OCI-M2 (cell line): ENCODE measurements at regions not wholly inside any gene's neighbourhood (a gene's known extent, or its start where the extent isn't known, plus 50 kb on each side); places are given as distances from the start of the nearest gene placed in this dataset.
"Not testable (repeated sequence)": the region's sequence is repeated elsewhere in the genome, so short reads cannot be mapped to it uniquely, and the experiment has no call there.

ENCODE experiments used
- DNase-seq: peaks from one replicate; lab custom pipeline; 2025; ENCODE audit not compliant: unreplicated experiment; lab: John Stamatoyannopoulos, UW

DNA sequence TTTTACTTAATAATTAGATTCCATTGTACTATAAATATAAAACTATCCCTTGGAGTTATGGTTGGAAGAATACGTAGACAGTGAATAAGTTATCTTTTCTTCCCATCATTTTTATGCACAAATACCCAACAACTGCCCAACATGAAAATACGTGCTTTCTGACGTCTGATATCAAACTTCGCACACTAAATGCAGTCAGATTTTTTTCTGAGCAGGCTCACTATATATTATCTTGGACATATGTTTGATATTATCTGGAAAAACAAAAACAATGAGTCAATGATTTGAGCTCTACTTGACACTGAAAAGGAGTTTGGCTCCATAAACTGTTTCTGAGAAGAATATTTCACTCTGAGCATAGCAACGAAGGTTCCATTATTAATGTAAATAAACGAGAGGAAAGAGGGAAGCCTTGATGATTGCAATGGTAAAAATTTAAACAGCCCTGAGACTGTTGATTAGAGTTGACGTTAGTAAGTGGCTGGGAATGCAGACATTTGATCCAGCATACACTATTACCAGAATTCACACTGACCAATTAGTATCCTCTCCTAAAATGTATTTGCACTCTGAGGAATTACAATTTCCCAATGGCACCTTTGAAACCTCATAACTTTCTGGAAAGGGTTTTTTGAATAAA, 1090.0 kb downstream of the EPHA7 start:
- DNase-seq: no peak

DNA sequence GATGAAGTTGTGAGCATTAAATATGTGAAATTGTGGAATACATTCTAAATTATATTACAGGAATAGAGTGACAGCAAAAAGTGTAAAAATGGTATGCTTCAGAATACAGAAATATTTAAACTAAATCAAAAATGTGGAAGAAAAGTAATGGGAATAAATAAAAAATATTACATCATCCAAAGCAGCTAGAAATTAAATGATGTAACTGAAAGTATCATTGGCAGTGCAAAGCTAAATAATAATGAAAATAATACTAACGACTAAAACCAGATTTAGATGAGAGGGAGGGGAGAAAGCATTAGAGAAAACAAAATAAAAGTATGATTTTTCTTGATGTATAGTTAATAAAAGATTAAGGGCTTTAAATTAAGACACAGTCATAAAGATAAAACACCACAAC, 1104.0 kb downstream of the EPHA7 start:
- no peak for DNase-seq

DNA sequence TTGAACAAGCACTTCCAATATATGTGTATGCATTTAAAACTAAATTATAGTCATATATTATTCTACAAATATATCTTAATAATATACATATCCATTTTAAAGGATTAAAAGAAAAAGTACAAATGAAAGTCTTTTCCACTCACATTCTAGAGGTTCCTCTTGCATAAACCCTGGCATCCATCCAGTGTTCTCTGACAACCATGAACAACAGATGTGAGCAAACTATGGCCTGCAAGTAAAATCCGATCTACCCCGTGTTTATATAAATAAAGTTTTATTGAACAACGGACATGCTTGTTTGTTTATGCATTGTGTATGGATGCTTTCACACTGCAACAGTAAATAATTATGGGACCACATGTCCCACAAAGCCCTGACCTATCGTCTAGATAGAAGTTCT, 1122.3 kb downstream of the EPHA7 start:
- no peak for DNase-seq

DNA sequence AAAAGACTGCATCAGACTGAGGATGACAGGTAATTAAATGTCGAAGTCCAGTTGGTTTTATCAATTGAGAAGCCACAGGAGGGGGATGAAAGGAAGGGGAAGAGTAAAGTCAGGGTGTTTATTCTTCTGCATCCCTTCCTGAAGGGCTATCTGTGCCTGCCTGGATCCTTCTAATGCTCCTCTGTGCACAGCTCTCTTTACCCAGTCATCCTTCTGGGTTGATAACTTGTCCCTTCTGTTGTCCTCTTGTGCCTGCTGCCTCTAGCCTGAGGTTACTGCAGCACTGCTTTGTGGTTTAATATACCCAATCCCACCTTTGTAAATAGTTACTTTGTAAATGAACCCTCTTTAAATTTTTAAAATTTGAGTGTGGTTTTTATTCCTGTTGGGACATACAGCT, 1127.3 kb downstream of the EPHA7 start:
- DNase-seq: no peak

DNA sequence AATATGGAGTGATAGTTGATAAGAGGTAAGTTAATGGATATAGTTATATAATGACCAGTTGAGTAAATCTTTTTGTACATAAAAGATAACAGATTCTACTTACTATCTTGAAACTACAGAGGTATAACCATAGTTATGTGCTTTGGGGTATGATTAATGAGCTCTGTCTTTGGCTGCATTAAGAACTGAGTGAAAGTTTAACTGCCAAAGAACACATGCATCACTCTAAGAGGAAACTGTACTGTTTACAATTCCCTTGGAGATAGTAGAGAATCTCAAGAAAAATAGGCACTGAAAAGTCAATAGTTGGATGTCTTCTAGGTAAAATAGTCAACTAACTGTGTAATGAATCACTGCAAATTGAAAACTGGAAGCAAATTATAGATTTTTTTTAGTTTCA, 1129.5 kb downstream of the EPHA7 start:
- DNase-seq: no peak

DNA sequence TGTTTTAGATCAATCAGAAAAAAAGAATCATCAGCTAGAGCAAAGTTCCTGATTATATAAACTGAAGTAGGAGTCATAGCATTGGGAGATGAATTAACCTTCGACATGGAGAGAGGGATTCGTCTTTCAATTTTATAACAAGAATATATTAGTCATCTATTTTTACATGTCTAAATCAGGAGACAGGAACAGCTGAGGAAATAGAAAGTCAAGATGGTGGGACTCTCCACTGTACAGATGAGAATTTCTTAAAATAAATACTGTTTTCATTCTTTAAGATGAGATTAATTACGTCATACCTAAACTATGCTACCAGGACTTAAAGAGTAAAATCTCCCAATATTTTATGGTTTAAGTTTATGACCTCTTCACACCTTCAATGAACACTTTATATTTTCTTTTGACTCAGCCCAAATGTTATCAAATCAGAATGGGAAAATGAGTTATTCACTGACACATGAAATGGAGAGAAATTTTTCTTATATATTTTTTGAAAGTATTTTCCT, 1137.7 kb downstream of the EPHA7 start:
- DNase-seq: no peak

DNA sequence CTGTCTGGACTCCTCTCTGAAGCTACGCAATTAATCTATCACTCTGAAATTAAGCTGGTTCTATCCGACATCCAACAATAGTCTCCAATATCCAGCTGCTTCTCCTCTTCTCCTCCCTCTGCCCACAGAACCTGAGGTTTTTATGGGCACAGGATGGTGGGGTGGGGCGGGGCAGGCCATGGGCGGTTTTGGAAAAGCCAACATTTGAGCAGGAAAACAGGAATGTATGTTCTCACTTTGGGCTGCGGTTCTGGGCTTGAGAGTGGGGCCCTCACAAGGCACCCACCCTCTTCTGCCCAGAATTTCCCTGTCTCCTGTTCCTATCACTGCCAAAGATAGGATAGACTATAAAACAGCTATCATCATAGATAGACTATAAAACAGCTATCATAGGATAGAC, 1144.2 kb downstream of the EPHA7 start:
- DNase-seq: no peak

DNA sequence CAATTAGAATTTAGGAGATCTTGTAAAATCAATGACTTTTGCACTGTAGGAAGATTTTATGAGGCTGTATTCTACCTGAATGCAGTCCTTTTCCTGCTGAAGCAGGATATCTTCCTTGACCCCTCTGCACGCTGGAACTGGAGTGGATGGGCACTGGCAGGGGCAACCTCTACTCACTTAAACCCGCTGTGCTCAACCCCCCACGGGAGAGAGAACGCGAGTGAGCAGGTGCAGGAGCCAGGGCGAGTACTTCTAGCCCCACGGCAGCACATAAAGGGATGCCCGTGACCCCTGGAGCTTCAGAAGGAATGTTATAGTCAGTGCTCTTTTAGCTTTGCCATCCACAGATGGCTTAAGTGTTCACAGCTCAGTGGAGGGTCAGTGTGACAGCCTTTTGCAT, 1144.8 kb downstream of the EPHA7 start:
- DNase-seq: no peak

DNA sequence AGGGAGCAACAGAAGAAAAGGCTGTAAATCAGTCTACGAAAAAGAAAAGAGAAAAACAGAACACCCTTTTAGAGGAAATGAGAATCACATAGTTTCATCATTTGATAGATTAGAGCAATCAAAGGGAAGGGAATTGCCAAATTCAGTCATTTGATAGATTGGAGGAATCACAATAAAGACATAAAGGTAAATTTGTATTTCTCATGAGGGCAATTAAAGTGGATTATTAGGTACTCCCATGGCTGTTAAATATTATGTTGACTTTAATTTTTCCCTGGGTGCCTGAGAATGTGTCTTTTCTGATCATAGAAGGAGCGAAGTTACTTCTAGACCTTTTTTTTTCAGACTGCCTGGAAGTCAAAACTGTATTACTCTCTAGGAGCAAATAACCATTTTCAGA, 1145.7 kb downstream of the EPHA7 start:
- DNase-seq: no peak

DNA sequence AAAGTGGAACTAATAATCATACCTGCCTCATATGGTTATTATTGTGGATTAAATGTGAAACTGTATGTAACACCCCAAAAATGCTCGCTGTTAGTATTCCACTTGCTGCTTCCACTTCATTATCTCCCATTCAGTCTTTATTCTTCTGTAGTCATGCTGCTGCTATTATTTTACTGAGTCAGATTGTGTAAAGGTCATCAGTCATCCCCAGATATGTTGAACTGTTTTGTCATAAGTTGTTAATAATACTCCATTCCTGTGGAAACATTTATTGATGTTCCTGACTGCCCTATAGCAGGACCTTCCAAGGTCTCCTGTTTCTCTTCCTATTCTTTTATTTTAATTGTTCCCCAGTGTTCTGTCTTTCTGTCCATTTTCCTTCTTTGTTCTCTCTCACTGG, 1148.3 kb downstream of the EPHA7 start:
- DNase-seq: no peak

DNA sequence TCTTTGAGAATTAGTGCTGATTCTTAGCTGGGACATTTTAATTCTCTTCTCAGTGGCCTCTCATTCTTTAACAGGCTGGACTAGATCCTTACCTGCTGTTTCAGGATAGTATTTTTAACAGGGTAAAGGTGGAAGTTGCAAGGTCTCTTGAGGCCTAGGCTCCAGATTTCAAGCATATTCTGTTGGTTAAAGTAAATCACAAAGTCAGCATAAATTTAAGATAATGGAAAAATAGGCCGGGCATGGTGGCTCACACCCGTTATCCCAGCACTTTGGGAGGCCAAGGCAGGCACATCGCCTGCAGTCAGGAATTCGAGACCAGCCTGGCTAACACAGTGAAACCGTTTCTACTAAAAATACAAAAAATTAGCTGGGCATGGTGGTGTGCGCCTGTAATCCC, 1149.0 kb downstream of the EPHA7 start:
- DNase-seq: no peak

DNA sequence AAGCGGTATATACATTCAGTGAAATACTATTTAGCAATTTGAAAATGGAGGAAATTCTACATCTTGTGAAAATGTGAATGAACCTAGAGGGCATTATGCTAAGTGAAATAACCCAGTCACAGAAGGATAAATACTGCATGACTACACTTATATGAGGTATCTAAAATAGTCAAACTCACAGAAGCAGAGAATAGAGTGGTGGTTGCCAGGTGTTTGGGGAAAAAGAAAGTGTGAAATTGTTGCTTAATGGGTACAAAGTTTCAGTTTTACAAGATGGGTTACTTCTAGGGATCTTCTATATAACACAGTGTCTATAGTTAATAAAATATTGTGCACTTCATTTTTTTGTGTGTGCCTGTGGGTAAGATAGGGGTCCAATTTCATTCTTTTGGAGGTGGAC, 1152.0 kb downstream of the EPHA7 start:
- no peak for DNase-seq

DNA sequence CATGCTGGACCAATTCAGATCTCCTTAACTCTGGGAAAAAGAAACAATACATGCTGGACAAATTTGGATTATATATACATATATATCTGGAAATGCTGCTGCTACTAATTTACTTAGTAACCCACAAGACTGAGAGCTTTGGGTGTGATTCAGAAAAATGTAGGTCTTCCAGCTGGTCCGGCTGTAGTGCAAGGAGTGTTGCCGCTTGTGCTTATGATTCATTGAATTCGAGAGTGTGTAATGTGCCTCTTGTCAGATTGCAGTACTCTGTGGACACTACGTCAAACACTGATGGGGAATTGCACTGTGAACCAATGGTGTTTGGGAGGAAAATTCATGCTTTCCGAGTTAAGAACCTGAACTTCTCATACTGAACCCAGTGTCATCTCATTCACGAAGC, 1155.5 kb downstream of the EPHA7 start:
- no peak for DNase-seq

DNA sequence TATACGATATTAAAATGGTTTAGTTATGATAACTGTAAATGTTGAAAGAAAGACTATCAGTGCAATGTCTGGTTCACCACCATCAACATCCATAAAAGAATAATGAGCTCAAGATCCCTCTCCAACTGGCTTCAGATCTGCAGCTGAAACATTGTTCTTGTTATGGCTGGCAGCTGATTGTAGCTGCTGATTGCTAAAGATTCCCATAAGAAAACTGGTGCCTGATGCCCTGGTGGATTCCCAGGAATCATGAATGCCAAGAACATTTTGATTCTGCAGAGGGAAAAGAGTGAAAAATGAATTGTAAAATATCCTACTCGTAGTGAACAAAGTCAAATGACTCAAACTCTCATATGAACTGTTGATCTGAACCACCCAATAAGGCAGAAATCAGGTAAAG, 1160.2 kb downstream of the EPHA7 start:
- no peak for DNase-seq

DNA sequence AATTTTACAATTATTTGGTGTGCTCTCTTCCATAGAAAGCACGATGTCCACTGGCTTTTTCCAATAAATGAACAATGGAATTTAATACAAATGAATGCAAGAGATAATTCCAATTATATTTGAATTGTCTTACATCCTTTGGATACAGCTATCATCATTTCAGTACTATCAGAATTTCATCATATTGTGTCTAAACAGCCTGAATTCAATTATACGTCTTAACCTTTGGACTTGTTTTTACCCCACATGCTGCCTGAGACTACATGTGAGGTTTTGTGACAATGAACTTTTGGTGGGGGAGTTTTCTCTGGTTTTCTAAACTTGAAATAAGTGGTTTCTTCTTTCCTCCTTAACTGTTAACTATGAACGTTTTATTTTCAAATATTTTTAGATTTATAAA, 1176.0 kb downstream of the EPHA7 start:
- DNase-seq: no peak

DNA sequence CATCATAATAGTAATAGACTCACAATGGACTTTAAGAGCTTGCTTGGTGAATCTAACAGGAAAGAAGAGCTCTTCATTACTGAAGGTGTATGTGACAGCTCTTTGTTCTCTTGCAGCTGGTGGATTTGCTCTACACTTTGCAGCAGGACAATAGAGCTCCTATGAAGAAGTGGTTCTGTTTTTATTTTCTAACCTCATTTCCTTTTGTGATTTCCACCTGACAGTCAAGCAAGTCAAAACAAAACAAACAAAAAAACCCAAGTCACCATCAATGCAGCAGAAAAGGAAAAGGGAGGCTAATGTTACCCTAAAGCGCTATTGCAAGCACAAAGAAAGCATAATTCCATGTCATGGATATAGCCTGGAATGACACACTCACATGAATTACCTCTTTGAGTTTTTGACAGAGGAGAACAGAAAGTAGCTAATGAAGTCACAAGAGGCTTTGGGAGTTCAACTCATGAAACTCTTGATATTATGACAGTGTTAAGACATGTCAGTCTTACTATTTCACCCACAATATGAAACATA, 1188.1 kb downstream of the EPHA7 start:
- DNase-seq: no peak

DNA sequence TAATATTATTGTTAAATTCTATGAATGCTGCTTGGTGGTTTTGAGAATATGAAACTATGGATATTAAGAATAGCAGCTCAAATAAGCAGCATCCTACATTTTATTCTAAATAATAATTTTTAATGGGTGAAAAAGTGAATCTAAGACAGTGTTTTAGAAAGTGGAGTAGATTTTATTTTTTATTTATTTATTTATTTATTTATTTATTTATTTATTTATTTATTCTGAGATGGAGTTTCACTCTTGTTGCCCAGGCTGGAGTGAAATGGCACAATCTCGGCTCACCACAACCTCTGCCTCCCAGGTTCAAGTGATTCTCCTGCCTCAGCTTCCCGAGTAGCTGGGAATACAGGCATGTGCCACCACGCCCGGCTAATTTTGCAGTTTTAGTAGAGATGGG, 1199.4 kb downstream of the EPHA7 start:
- DNase-seq: not testable (repeated sequence)

DNA sequence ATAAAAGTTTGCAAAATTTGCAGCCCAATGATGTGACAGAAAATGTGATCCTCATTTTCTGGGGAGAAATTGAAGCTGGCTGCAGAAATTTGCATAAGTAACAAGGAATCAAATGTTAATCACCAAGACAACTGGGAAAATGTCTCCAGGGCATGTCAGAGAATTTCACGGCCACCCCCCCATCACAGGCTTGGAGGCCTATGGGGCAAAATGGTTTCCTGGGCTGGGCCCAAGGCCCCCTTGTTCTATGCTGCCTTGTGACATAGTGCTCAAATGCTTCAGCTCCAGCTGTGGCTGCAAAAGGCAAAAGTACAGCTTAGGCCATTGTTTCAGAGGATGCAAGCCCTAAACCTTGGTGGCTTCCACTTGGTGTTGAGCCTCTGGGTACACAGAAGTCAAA, 1202.6 kb downstream of the EPHA7 start:
- DNase-seq: no peak

DNA sequence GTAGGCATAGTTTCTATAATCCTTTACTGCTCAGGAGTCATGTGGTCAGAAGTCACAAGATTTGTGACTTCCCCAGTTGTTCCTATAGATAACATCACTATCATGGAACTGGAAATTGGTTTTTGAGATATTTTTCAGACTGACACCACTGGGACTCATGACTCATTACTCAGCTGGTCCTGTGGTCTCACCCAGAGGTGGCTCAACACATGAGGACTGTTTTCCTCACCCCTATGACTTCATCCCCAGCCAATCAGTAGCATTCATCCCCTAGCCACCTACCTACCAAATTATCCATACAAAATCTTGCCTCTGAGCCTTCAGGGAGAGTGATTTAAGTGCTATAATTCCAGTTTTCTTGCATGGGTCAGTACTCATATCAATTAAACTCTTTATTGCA, 1217.7 kb downstream of the EPHA7 start:
- no peak for DNase-seq

DNA sequence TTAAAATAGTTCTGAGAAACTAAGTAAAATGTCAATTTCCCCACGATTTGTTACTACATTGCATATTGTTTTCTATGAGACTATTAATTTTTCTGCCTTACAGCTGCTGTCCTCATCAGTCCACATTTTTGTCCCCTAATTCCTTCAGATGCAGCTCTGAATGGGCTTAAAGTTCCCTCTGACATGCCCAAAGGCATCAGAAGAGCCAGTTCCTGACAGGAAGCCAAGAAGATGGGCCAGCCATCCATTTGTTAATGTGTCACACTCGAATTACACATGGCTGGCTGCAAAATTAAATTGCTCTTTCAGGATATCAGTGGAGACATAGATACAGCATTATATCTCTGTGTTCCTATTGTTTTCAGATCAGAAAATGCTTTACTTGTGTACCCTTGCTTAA, 1223.0 kb downstream of the EPHA7 start:
- no peak for DNase-seq

DNA sequence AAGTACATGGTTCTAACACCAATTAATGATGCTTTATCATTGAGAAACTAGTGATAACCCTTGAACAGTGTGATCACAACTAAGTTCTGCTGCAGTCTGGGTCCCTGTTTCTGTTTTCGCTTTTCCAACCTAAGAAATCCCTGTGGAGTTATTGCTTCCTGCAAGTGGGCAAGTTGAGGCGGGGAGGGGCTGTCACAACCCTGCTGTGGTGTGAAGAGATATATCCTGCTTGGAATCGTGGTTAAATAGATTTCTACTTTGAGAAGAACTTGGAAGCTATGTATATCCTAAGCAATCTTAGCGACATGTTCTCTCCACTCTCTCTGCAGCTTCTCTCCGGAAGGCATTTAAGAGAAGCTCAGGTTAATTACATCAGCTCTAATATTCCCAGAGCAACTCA, 1223.6 kb downstream of the EPHA7 start:
- DNase-seq: no peak

DNA sequence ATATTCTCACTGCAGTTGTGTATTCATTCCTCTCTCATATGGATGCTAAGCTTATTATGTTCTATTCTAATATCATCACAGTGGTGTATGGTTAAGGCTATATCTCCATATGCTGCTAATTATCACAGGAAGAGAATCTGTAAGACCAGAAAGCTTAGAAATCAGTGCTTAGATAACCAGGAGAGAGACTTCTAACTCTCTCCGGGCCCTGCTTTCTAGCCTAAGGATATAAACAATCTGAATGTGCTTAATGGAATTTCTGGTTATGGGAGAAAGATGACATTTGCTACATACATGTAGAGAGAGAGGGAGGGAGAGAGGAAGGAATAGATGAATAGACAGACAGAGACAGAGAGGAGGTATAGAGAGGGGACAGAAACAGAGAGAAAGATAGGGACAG, 1231.3 kb downstream of the EPHA7 start:
- no peak for DNase-seq

DNA sequence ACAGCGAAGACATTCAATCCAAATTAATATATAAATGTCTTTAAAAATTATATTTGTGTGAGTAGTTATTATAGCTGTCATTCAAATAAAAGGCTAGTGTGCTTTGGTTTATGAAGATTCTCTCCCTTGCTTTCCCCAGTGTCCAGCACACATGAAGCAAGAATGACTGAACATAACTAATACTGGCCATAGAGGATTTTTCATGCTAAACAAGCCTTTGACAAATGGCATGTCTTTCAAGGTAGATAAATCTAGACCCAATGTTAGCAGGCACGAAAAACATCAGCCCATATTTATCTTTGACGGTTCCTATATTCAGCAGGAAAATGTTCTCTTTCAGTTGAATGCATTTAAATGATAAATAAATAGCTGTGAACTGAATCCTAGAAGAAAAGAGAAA, 1234.4 kb downstream of the EPHA7 start:
- no peak for DNase-seq
